ENCODE measurements at regions not wholly inside any gene's neighbourhood (a gene's known extent, or its start where the extent isn't known, plus 50 kb on each side); places are given as distances from the start of the nearest gene placed in this dataset.

DNA sequence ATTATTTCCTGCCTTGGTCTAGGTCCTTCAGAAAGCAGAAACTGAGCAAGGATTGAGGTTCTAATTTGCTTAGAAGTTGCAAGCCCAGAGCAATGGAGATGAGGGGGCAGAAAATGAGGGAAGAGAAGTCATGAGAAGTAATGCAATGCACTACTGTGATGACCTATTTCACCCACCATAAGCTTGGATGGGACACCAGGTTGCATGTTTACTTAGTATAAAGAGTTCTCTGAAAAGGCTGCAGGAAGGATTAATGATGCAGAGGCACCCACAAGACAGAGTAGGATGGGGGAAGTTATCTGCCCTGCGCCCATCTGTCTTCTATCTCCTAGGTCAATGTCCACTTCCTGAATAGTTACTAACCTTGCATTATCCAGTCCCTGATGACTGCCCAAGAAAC lies 84.8 kb upstream of the SNRK start:
- H3K79me1 ChIP-seq (ENCODE audit: low read length): no peaks in the 10 kb centered on the region
- no peak overlapping the region for H3K4ac ChIP-seq (ENCODE audit: low read depth, low read length)
- H4K91ac ChIP-seq (ENCODE audit: low read depth, low read length): no peak overlapping the region
- no peak overlapping the region for H4K8ac ChIP-seq (ENCODE audit: low read depth, low read length)
- no peak overlapping the region for H2BK5ac ChIP-seq (ENCODE audit: low read depth, low read length, poor library complexity)
- H3K4me2 ChIP-seq (ENCODE audit: low read length): no peak overlapping the region
- H2BK12ac ChIP-seq (ENCODE audit: low read length): no peak overlapping the region
- no peaks in the 10 kb centered on the region for H3K79me2 ChIP-seq (ENCODE audit: control insufficient read depth, insufficient read depth, low read length, poor library complexity)
- H3K9ac ChIP-seq (ENCODE audit: low read length): no peak overlapping the region
- H3K27me3 ChIP-seq (ENCODE audit: insufficient read depth, low read length): no peaks in the 10 kb centered on the region
- no peak overlapping the region for H3K14ac ChIP-seq (ENCODE audit: low read length)
- no peak for DNase-seq
- WGBS (ENCODE audit: extremely low coverage, insufficient coverage, insufficient read length): no CpG with 5 or more reads among the region's 1 CpG
- no peak overlapping the region for H2AFZ ChIP-seq (ENCODE audit: insufficient read depth, low read length, poor library complexity)
- H3K23ac ChIP-seq (ENCODE audit: low read length): no peak overlapping the region
- no peaks in the 10 kb centered on the region for H3K4me1 ChIP-seq (ENCODE audit: control insufficient read depth in 1 of 2, insufficient read depth in 2 of 2, low read length in 2 of 2)
- no peak overlapping the region for H4K12ac ChIP-seq (ENCODE audit: low read depth, low read length)
- H3K9me3 ChIP-seq (ENCODE audit: insufficient read depth, low read depth, low read length): peaks cover 1% of the 10 kb centered on the region
- no peak overlapping the region for H3K4me3 ChIP-seq (ENCODE audit: low read depth, low read length)
- no peak overlapping the region for H2AK5ac ChIP-seq (ENCODE audit: low read length)
- H2BK120ac ChIP-seq (ENCODE audit: insufficient read depth, low read length, poor library complexity): no peak overlapping the region
- no peak overlapping the region for H3K18ac ChIP-seq (ENCODE audit: low read length)
- H3K36me3 ChIP-seq (ENCODE audit: control insufficient read depth in 1 of 2, insufficient read depth in 2 of 2, low read length in 2 of 2): no peaks in the 10 kb centered on the region
- H3K27ac ChIP-seq (ENCODE audit: low read depth, low read length): no peak overlapping the region

DNA sequence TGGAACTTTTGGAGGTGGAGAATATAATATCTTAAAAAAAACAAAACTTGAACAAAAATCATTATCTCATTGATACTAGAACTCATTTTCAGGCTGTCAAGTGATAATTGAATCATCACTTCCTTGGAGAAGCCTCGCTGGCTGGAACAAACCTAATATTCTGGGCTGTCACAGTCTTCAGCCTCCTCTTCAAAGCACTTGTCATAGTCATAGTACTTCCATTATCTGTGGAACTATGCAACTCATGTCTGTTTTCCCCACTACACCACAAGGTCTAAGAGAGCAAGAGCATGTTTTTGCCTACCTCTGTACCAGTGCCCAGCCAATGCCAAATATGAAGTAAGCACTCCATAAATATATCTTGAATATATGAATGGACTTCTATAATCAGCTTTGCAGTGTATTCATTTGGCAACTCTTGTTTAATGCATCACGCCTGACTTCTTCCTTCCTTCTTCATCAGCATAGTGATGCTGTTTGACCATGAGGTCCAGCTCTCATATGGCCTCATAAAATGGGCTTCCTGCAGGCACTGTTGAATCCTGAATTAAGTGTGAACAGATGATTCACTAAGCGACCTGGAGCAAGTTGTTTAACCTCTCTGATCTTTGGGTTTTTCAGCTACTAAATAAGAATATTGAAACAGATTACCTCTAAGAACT lies 86.6 kb upstream of the SNRK start:
- H3K27me3 ChIP-seq (ENCODE audit: insufficient read depth, low read length): no peaks in the 10 kb centered on the region
- no peaks in the 10 kb centered on the region for H3K79me2 ChIP-seq (ENCODE audit: control insufficient read depth, insufficient read depth, low read length, poor library complexity)
- no peak overlapping the region for H3K18ac ChIP-seq (ENCODE audit: low read length)
- no peak overlapping the region for H2AFZ ChIP-seq (ENCODE audit: insufficient read depth, low read length, poor library complexity)
- no peak overlapping the region for H2BK12ac ChIP-seq (ENCODE audit: low read length)
- DNase-seq: no peak
- H4K8ac ChIP-seq (ENCODE audit: low read depth, low read length): no peak overlapping the region
- H3K79me1 ChIP-seq (ENCODE audit: low read length): no peaks in the 10 kb centered on the region
- no peak overlapping the region for H3K9ac ChIP-seq (ENCODE audit: low read length)
- H3K23ac ChIP-seq (ENCODE audit: low read length): no peak overlapping the region
- H3K27ac ChIP-seq (ENCODE audit: low read depth, low read length): no peak overlapping the region
- no peak overlapping the region for H2AK5ac ChIP-seq (ENCODE audit: low read length)
- no peak overlapping the region for H3K14ac ChIP-seq (ENCODE audit: low read length)
- no peaks in the 10 kb centered on the region for H3K36me3 ChIP-seq (ENCODE audit: control insufficient read depth in 1 of 2, insufficient read depth in 2 of 2, low read length in 2 of 2)
- H4K91ac ChIP-seq (ENCODE audit: low read depth, low read length): no peak overlapping the region
- H3K4me3 ChIP-seq (ENCODE audit: low read depth, low read length): no peak overlapping the region
- H3K9me3 ChIP-seq (ENCODE audit: insufficient read depth, low read depth, low read length): peaks cover 1% of the 10 kb centered on the region
- H3K4ac ChIP-seq (ENCODE audit: low read depth, low read length): no peak overlapping the region
- H4K12ac ChIP-seq (ENCODE audit: low read depth, low read length): no peak overlapping the region
- H2BK5ac ChIP-seq (ENCODE audit: low read depth, low read length, poor library complexity): no peak overlapping the region
- no peak overlapping the region for H2BK120ac ChIP-seq (ENCODE audit: insufficient read depth, low read length, poor library complexity)
- H3K4me1 ChIP-seq (ENCODE audit: control insufficient read depth in 1 of 2, insufficient read depth in 2 of 2, low read length in 2 of 2): no peaks in the 10 kb centered on the region
- no peak overlapping the region for H3K4me2 ChIP-seq (ENCODE audit: low read length)
- no CpG with 5 or more reads among the region's 3 CpGs for WGBS (ENCODE audit: extremely low coverage, insufficient coverage, insufficient read length)

GRCh38 chr3:43198791-43199644 lies 87.3 kb upstream of the SNRK start:
- Histone ChIP-seq H3K14ac (ENCODE audit: low read length) (no peak overlapping the region), H2AFZ (ENCODE audit: insufficient read depth, low read length, poor library complexity) (no peak overlapping the region), H3K27me3 (ENCODE audit: insufficient read depth, low read length) (no peaks in the 10 kb centered on the region), H2AK5ac (ENCODE audit: low read length) (no peak overlapping the region), H2BK5ac (ENCODE audit: low read depth, low read length, poor library complexity) (no peak overlapping the region), H3K4me3 (ENCODE audit: low read depth, low read length) (no peak overlapping the region), H4K12ac (ENCODE audit: low read depth, low read length) (no peak overlapping the region), H3K36me3 (ENCODE audit: control insufficient read depth in 1 of 2, insufficient read depth in 2 of 2, low read length in 2 of 2) (no peaks in the 10 kb centered on the region), H3K18ac (ENCODE audit: low read length) (no peak overlapping the region), H3K9me3 (ENCODE audit: insufficient read depth, low read depth, low read length) (peaks cover 1% of the 10 kb centered on the region), H3K79me1 (ENCODE audit: low read length) (no peaks in the 10 kb centered on the region), H4K8ac (ENCODE audit: low read depth, low read length) (no peak overlapping the region), H3K27ac (ENCODE audit: low read depth, low read length) (no peak overlapping the region), H2BK120ac (ENCODE audit: insufficient read depth, low read length, poor library complexity) (no peak overlapping the region), H3K4me1 (ENCODE audit: control insufficient read depth in 1 of 2, insufficient read depth in 2 of 2, low read length in 2 of 2) (no peaks in the 10 kb centered on the region), H3K9ac (ENCODE audit: low read length) (no peak overlapping the region), H3K79me2 (ENCODE audit: control insufficient read depth, insufficient read depth, low read length, poor library complexity) (no peaks in the 10 kb centered on the region), H4K91ac (ENCODE audit: low read depth, low read length) (no peak overlapping the region), H2BK12ac (ENCODE audit: low read length) (no peak overlapping the region), H3K4ac (ENCODE audit: low read depth, low read length) (no peak overlapping the region), H3K23ac (ENCODE audit: low read length) (no peak overlapping the region), H3K4me2 (ENCODE audit: low read length) (no peak overlapping the region)
- WGBS (ENCODE audit: extremely low coverage, insufficient coverage, insufficient read length): 74% methylated on average over 1 of the region's 3 CpGs
- DNase-seq: no peak

DNA sequence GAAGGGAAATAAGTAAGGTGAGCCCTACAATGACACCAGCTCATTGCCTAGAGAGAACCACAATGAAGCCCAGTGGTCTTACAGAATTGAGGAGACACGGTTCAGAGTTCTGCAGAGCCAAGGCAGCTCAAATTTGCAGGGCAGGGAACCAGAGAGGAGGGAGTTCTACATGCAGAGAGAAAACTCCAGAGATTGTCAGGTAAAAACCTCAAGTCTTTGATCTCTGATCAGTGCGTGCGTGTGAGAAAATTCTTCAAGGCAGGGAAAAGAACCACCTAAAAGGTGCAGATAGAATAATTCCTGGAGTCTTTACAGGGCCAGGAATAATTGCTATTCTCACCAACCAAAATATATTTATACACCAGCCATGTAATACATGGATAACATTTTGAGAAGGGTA lies 88.0 kb upstream of the SNRK start:
- Histone ChIP-seq H2BK12ac (ENCODE audit: low read length) (no peak overlapping the region), H2AK5ac (ENCODE audit: low read length) (no peak overlapping the region), H3K4me1 (ENCODE audit: control insufficient read depth in 1 of 2, insufficient read depth in 2 of 2, low read length in 2 of 2) (no peaks in the 10 kb centered on the region), H3K14ac (ENCODE audit: low read length) (no peak overlapping the region), H4K8ac (ENCODE audit: low read depth, low read length) (no peak overlapping the region), H3K9ac (ENCODE audit: low read length) (no peak overlapping the region), H3K36me3 (ENCODE audit: control insufficient read depth in 1 of 2, insufficient read depth in 2 of 2, low read length in 2 of 2) (no peaks in the 10 kb centered on the region), H3K18ac (ENCODE audit: low read length) (no peak overlapping the region), H3K79me2 (ENCODE audit: control insufficient read depth, insufficient read depth, low read length, poor library complexity) (no peaks in the 10 kb centered on the region), H3K27me3 (ENCODE audit: insufficient read depth, low read length) (no peaks in the 10 kb centered on the region), H3K9me3 (ENCODE audit: insufficient read depth, low read depth, low read length) (peaks cover 1% of the 10 kb centered on the region), H3K27ac (ENCODE audit: low read depth, low read length) (no peak overlapping the region), H2BK120ac (ENCODE audit: insufficient read depth, low read length, poor library complexity) (no peak overlapping the region), H3K4ac (ENCODE audit: low read depth, low read length) (no peak overlapping the region), H4K91ac (ENCODE audit: low read depth, low read length) (no peak overlapping the region), H4K12ac (ENCODE audit: low read depth, low read length) (no peak overlapping the region), H3K4me2 (ENCODE audit: low read length) (no peak overlapping the region), H3K79me1 (ENCODE audit: low read length) (no peaks in the 10 kb centered on the region), H2AFZ (ENCODE audit: insufficient read depth, low read length, poor library complexity) (no peak overlapping the region), H2BK5ac (ENCODE audit: low read depth, low read length, poor library complexity) (no peak overlapping the region), H3K23ac (ENCODE audit: low read length) (no peak overlapping the region), H3K4me3 (ENCODE audit: low read depth, low read length) (no peak overlapping the region)
- no peak for DNase-seq
- WGBS (ENCODE audit: extremely low coverage, insufficient coverage, insufficient read length): no CpG with 5 or more reads among the region's 3 CpGs
